ENCODE measurements at regions not wholly inside any gene's neighbourhood (a gene's known extent, or its start where the extent isn't known, plus 50 kb on each side); places are given as distances from the start of the nearest gene placed in this dataset.

GRCh38 chr6:128598571-128598970 lies 78.2 kb upstream of the PTPRK start:
- no peak for TF ChIP-seq CTCF (conservative IDR thresholded peaks at IDR 0.05; ENCODE audit: low read length)
- TF ChIP-seq EZH2phosphoT487 (IDR thresholded peaks at IDR 0.05; ENCODE audit: borderline replicate concordance, low read depth, low read length): no peak
